Panc1 (cell line): ENCODE measurements at regions not wholly inside any gene's neighbourhood (a gene's known extent, or its start where the extent isn't known, plus 50 kb on each side); places are given as distances from the start of the nearest gene placed in this dataset.

Experiments used
- ATAC-seq: fragments of 200-7000 bp; cut with Tn5 transposase; 2 replicates; pipeline ENCODE4 v1.9.1; 2020; ENCODE audit warnings: mild to moderate bottlenecking, moderate library complexity
- BruUV-seq: library from RNA; stranded (reverse); fragments of 400-500 nt; replicated peaks from 2 replicates; lab custom pipeline; 2021; lab: Mats Ljungman, UMichigan
- CTCF ChIA-PET: fragments of 300-600 bp; sonication (Branson Sonifier 250); formaldehyde crosslinking; loops from one replicate; lab custom pipeline; 2022; ENCODE audit warnings: antibody characterized with exemption; lab: Charles Lee
- POLR2A ChIA-PET: fragments of 300-600 bp; sonication (Branson Sonifier 250); formaldehyde crosslinking; loops from one replicate; lab custom pipeline; 2022; ENCODE audit warnings: antibody characterized with exemption; lab: Charles Lee
- DNase-seq: peaks from one replicate; pipeline ENCODE4 v3.0.0-alpha.2; 2010; ENCODE audit warnings: low read depth, low spot score
- H3K27ac ChIP-seq: 2 replicates; pipeline ENCODE4 v1.5.1; 2011; ENCODE audit warnings: mild to moderate bottlenecking, low read length, inconsistent platforms
- H3K27me3 ChIP-seq: fragments of 200-500 bp; sonication (Bioruptor generic); 2 replicates; pipeline ENCODE4 v1.6.0; 2014; ENCODE audit warnings: low read length, inconsistent platforms; ENCODE audit not compliant: control insufficient read depth, insufficient read depth
- H3K36me3 ChIP-seq: fragments of 200-500 bp; sonication (Bioruptor generic); 2 replicates; pipeline ENCODE4 v1.5.1; 2014; ENCODE audit warnings: inconsistent platforms, mild to moderate bottlenecking, low read length, moderate library complexity; ENCODE audit not compliant: control insufficient read depth, insufficient read depth
- H3K4me1 ChIP-seq: 2 replicates; pipeline ENCODE4 v1.5.1; 2011; ENCODE audit warnings: inconsistent platforms, mild to moderate bottlenecking, low read length, moderate library complexity; ENCODE audit not compliant: control insufficient read depth, insufficient read depth
- H3K4me3 ChIP-seq, 2 experiments: 2 replicates each; pipeline ENCODE4 v1.5.1; 2011 to 2012; ENCODE audit warnings: low read depth in 2 of 2, low read length in 2 of 2, mild to moderate bottlenecking in 2 of 2, inconsistent platforms in 1 of 2, moderate library complexity in 1 of 2
- H3K9me3 ChIP-seq: fragments of 200-500 bp; sonication (Bioruptor generic); 2 replicates; pipeline ENCODE4 v1.5.1; 2014; ENCODE audit warnings: low read depth, mild to moderate bottlenecking, inconsistent platforms, low read length, moderate library complexity; ENCODE audit not compliant: control insufficient read depth, insufficient read depth
- CTCF ChIP-seq: fragments of 450-650 bp; IDR thresholded peaks from 2 replicates; pipeline ENCODE4 v1.5.1; 2017; ENCODE audit warnings: mild to moderate bottlenecking
- POLR2AphosphoS5 ChIP-seq: IDR thresholded peaks from 2 replicates; pipeline ENCODE4 v1.6.1; 2012; ENCODE audit warnings: mild to moderate bottlenecking, low read depth, low read length, moderate library complexity
- REST ChIP-seq, 2 experiments: IDR thresholded peaks; 2 replicates each; pipeline ENCODE4 v1.6.1; 2011 to 2012; ENCODE audit warnings: low read depth in 2 of 2, control low read depth in 1 of 2, low read length in 1 of 2, mild to moderate bottlenecking in 1 of 2, moderate library complexity in 1 of 2; ENCODE audit not compliant: insufficient read depth in 1 of 2
- SIN3A ChIP-seq: IDR thresholded peaks from 2 replicates; pipeline ENCODE4 v1.6.1; 2012; ENCODE audit warnings: low read depth, mild to moderate bottlenecking, low read length, moderate library complexity, borderline replicate concordance; ENCODE audit not compliant: insufficient read depth
- TCF7L2 ChIP-seq: IDR thresholded peaks from 2 replicates; pipeline ENCODE4 v1.6.1; 2011; ENCODE audit warnings: mild to moderate bottlenecking, low read depth, low read length, inconsistent platforms
- in situ Hi-C: cut with HindIII; loops from 2 replicates; pipeline ENCODE4 v1.10.0; 2016; ENCODE audit warnings: low sequenced_read_pairs, low pct_unique_long_range_greater_than_20kb
- intact Hi-C: fragments of 100-400 bp; cut with micrococcal nuclease; formaldehyde crosslinking; loops from one replicate; pipeline ENCODE4 v1.10.0; 2022; ENCODE audit not compliant: unreplicated experiment

- no peak overlapping the region for H3K4me3 ChIP-seq
- H3K27me3 ChIP-seq: no peaks in the 10 kb centered on the region
- no TSS peak for BruUV-seq
- intact Hi-C loops (no loop called here), in situ Hi-C loops (no loop called here)
- TF ChIP-seq TCF7L2: no peak
- no peak for TF ChIP-seq POLR2AphosphoS5
- no peak for TF ChIP-seq SIN3A
- TF ChIP-seq CTCF: no peak
- no peak for TF ChIP-seq REST (IDR thresholded peaks at IDR 0.05; ENCODE audit: insufficient read depth in 1 of 2, low read depth in 2 of 2, low read length in 1 of 2)
- no peak overlapping the region for H3K27ac ChIP-seq
- ATAC-seq (no peak), DNase-seq (no peak)
- no peaks in the 10 kb centered on the region for H3K9me3 ChIP-seq
- POLR2A ChIA-PET: interaction anchor here (0.5 kb wide), 1 partner anchor 41 kb away, joined by 3 read pairs; no protein-coding TSS in a partner anchor
- no peaks in the 10 kb centered on the region for H3K4me1 ChIP-seq
- no peaks in the 10 kb centered on the region for H3K36me3 ChIP-seq
- CTCF ChIA-PET: no interaction called here
Measured at GRCh38 chr2:204437408-204437807, 107.9 kb upstream of the PARD3B start.

- Histone ChIP-seq H3K36me3 (no peaks in the 10 kb centered on the region), H3K4me1 (no peaks in the 10 kb centered on the region), H3K9me3 (no peaks in the 10 kb centered on the region), H3K27ac (no peak overlapping the region), H3K4me3 (no peak overlapping the region), H3K27me3 (no peaks in the 10 kb centered on the region)
- intact Hi-C loops (no loop called here), in situ Hi-C loops (no loop called here)
- ChIA-PET CTCF (no interaction called here), POLR2A (interaction anchor here (0.5 kb wide), 1 partner anchor 42 kb away, joined by 3 read pairs; no protein-coding TSS in a partner anchor)
- TF ChIP-seq TCF7L2 (no peak), REST (IDR thresholded peaks at IDR 0.05; ENCODE audit: insufficient read depth in 1 of 2, low read depth in 2 of 2, low read length in 1 of 2) (no peak)
- no TSS peak for BruUV-seq
- DNase-seq (no peak), ATAC-seq (peak; percentile 42; the same call in 1 of the 2 replicates)
Measured at GRCh38 chr2:204437815-204438756, 107.2 kb upstream of the PARD3B start.
